CD4-positive, alpha-beta T cell treated with Interleukin-4 for 1 hour (primary cell): ENCODE measurements at regions not wholly inside any gene's neighbourhood (a gene's known extent, or its start where the extent isn't known, plus 50 kb on each side); places are given as distances from the start of the nearest gene placed in this dataset.

Experiments used
- DNase-seq, 2 donors: peaks; one replicate each; pipeline ENCODE4 v3.0.0-alpha.2; 2020 to 2022

- no peak for DNase-seq
These were observed 133.4 kb downstream of the MRPL36 start for GRCh38 chr5:1666221-1666620.

DNA sequence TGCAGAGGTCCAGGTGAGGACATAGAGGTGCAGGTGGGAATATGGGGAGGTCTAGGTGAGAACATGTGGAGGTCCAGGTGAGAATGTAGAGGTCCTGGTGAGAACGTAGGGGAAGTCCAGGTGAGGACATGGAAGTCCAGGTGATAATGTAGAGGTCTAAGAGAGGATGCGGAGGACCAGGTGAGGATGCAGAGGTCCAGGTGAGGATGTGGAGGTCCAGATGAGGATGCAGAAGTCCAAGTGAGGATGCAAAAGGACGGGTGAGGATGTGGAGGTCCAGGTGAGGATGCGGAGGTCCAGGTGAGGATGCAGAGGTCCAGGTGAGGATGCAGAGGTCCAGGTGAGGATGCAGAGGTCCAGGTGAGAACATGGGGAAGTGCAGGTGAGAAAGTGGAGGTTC is 133.8 kb downstream of the MRPL36 start:
- no peak for DNase-seq

DNA sequence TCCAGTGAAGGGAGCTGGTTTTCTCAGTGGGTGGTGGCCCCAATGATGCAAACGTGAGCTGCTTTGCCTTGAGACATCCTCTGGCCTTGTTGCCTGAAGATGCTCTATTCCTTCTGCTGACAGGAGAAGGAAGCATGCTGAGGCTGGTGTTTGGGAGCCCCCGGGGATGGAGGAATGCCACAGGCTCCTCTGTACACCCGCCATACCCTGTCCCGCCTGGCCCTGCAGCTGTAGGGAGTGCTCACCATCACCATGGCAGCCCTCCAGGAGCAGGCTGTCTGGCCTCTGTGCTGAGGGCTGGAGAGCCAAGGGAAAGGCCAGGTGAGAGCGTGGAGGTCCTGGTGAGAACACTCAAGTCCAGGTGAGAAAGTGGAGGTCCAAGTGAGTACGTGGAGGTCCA is 134.4 kb downstream of the MRPL36 start:
- DNase-seq: no peak

DNA sequence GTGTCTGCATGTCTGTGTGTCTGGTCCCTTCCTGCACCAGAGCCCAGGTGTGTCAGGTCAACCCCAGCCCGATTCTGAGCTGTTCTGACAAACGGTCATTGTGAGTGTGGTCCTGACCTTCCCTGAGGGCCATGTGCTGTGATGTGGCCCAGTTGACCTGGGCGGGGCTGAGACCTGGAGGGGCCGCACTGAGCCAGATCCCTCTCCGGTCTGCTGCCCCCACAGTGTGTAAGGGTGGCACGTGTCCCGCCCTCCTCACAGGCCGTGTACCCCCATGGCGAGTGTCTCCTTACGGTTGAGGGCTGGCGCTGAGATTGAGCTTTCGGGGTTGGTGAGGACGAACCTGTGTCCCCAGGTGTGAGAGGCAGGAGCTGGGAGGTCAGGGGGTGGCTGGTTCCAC is 136.5 kb downstream of the MRPL36 start:
- no peak for DNase-seq

DNA sequence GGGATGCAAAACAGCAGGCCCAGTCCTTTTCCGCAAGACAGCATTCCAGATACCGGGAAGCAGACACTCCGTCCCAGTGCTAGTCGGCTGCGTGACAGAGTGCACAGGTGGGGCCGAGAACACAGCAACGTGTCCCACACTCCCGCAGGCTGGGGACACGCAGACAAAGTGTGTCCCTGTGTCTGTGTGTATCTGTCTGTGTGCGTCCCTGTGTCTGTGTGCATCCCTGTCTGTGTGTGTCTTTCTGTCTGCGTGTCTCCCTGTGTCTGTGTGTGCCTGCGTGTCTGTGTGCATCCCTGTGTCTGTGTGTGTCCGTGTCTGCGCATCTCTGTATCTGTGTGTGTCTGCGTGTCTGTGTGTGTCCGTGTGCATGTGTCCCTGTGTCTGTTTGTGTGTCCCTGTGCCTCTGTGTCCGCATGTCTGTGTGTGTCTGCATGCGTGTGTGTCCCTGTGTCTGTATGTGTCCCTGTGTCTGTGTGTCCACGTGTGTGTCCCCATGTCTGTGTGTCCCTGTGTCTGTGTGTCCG is 137.0 kb downstream of the MRPL36 start:
- no peak for DNase-seq

- DNase-seq: no peak
These were observed 137.6 kb downstream of the MRPL36 start for GRCh38 chr5:1661831-1662558.

GRCh38 chr5:1661311-1661710 is 137.6 kb upstream of the LPCAT1 start:
- no peak for DNase-seq

GRCh38 chr5:1660511-1660910 is 136.8 kb upstream of the LPCAT1 start:
- no peak for DNase-seq

DNA sequence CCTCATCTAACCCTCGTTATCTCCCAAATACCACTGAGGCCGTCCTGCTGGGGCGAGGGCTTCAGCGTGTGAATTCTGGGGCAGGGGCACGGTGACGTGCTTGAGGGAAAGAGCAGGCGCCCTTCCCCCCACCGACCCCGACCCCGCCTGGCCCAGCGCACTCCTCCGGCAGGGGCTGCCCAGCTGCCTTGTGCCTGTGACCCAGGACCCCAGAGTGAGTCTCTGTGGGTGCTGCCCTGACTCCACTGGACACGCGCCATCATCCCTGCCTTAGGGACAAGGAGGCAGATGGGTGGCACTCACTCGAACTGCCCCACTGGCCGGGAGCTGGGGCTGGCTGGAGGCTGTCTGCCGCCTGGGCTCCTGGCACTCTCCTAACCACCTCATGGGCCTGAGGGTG is 136.2 kb upstream of the LPCAT1 start:
- DNase-seq: no peak

DNA sequence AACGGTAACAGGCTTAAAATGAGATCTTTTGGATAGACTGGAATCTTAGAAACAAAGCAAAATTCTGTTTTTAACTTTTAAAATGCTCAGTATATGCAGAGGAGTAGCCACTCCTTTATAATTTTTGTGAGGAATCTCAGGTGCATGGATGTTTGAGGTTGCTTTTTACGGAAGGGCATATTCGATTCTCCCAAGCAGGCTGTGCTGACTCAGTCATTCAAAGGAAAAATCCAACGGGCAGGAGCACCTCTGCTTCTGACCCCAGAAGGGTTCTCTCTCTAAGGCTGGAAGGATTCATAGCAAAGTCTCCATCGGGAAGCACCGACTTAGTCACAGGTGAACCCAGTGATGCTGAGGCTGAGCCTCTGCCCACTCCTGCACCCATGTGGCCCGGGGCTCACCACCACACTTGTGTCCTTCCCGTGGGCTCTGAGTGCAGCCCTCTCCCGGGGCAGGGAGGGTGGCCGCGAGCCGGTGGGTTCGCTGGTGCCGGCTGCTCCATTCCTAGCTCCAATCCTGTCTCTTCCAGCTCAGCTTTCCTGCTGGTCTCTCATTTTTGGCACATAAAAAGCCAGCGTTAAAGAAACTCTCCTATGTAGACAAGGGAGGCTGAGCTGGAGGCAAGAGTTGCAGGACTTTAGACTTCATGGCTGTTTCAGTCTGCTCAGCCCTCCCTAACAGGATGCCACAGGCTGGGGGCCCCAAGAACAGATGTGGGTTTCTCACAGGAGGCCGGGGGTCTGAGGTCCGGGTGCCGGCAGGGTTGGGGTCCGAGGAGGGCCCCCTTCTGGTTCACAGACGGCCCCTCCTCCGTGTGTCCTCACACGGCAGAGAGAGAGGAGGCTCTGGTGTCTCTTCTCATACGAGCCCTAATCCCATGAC is 135.6 kb upstream of the LPCAT1 start:
- no peak for DNase-seq

DNA sequence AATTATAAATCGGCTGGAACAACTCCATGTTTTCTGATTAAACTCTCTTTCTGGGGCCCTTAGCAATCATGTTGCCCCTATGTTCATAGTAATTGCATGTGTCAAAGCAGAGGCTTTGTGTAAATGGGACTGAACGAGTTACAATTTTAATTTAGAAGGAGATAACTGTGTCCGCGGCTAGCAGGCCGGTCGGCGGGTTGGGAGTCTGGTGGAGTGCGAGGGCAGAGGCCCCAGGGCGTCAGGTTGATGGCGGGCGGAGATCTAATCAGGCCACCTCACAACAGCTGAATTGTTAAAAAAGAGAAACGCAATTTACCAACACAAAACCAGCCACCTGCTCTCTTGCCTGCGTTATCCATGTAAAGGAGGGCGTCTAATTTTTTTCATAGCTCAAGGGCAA is 134.9 kb upstream of the LPCAT1 start:
- DNase-seq: no peak

DNA sequence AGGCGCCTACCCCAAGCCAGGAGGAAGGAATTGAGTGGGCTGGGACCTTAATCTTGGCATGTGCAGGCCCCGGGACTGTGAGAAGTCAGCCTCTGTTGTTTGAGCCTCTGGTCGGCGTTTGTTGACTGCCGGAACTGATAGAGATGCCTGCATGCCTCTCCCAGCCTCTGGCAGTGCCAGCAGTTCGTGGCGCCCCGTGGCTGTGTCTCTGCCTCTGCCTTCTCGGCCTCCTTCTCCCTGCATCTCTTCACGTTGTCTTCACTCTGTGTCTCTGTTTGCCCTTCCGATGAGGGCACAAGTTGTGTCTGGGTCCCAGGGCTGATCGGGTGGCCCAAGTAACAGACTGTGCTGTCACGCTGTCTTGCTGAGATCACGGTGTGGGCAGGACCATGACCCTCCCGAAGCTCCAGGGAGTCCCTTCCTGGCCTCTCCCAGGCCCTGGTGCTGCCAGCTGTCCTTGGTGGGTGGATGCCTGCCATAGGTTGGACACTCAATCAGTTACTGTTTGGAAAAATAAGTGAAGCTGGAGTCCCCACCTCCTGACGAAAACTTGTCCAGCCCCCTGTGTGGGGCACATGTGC is 133.5 kb upstream of the LPCAT1 start:
- no peak for DNase-seq

GRCh38 chr5:1656271-1656975 is 132.7 kb upstream of the LPCAT1 start:
- no peak for DNase-seq

DNA sequence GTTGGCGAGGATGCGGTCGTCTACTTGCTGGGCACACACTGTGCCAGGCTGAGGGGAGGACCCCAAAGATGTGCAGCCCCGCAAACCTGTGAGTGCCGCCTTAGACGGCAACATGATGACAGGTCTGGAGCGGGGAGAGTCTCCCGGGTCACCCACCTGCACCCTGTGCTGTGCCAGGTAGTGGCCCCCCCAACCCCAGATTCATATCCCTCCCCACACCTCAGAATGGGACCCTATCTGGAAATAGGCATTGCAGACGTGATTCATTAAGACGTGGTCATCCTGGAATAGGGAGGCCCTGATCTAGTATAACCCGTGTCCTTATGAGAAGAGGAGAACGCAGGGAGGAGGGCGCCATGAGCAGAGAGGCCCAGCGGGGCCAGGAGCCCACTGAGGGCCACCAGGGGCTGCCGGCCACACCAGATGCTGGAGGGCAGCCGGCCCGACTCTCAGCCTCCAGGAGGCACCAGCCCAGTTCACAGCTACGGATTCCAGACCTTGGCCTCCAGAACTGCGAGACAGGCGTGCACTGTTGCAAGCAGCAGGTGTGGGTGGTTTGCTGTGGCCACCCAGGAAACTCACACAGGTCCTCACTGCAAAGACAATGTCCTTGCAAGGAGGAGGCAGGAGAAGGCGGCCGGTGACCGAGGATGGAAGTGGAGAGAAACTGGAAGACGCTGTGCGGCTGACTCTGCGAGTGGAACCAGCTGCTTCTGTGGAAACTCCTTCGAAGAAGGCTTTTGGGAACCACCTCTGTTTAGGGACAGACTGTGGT is 131.9 kb upstream of the LPCAT1 start:
- DNase-seq: no peak

DNA sequence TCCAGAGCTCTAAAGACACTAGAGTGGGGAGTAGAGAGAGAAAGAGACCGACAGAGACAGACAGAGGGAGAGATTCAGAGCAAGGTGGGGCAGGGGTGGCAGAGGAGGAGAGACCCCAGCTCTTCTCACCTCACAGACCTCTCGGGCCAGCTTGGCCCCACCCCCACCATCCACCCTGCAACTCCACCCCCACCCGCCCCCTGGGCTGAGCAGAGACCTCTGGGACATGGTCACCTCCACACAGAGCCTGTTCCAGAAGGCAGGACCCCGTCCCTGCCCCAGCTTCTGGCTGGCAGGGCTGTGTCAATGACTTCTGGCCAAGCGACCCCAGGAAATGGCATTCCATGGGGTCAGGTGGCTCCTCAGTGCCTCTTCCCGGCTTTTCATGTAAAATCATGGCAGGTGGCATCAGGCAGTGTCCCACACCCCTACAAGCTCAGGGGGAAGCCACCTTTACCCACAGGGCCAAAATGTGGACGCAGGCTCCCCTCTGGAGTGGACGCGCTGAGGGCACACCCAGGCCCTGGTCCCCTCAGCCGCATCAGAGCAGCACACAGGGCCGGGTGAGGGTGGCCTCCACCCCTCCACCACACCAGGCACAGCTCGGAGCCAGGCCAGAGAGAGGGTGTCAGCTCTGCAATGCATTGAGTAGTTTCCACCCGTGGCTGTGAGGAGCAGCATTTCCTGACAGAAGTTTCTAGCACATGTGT is 131.2 kb upstream of the LPCAT1 start:
- DNase-seq: no peak

- peak in 1 of 2 donors; percentile 30 for DNase-seq
These were observed 130.2 kb upstream of the LPCAT1 start for GRCh38 chr5:1653698-1654651.

GRCh38 chr5:1652873-1653697 is 129.3 kb upstream of the LPCAT1 start:
- no peak for DNase-seq

- no peak for DNase-seq
These were observed 128.5 kb upstream of the LPCAT1 start for GRCh38 chr5:1651971-1652872.
